Activated CD4-positive, alpha-beta T cell treated with anti-CD3 and anti-CD28 coated beads, Interleukin-10, Interleukin-2, amounts not matched to agents 100 ng/mL and 50 ng/mL, durations not matched to agents 16 hours and 8 hours (primary cell): ENCODE measurements at regions not wholly inside any gene's neighbourhood (a gene's known extent, or its start where the extent isn't known, plus 50 kb on each side); places are given as distances from the start of the nearest gene placed in this dataset.

Source experiments
- DNase-seq: peaks from one replicate; pipeline ENCODE4 v3.0.0-alpha.2; 2020

- no peak for DNase-seq
Measured at GRCh38 chr19:23855676-23856075, 59.0 kb upstream of the ZNF726 start.

GRCh38 chr19:23851966-23852365, 62.7 kb upstream of the ZNF726 start:
- no peak for DNase-seq

- DNase-seq, result no peak
Measured at GRCh38 chr19:23832717-23833327, 74.1 kb upstream of the ZNF681 start.

- peak; percentile 43 for DNase-seq
Measured at GRCh38 chr19:23823952-23824389, 65.3 kb upstream of the ZNF681 start.

- no peak for DNase-seq
Measured at GRCh38 chr19:23822735-23823134, 64.0 kb upstream of the ZNF681 start.

GRCh38 chr19:23817519-23817918, 58.8 kb upstream of the ZNF681 start:
- DNase-seq, result peak; percentile 38

GRCh38 chr19:23810496-23810895, 51.8 kb upstream of the ZNF681 start:
- DNase-seq, result no peak
